HUES48 (cell line): ENCODE measurements at regions not wholly inside any gene's neighbourhood (a gene's known extent, or its start where the extent isn't known, plus 50 kb on each side); places are given as distances from the start of the nearest gene placed in this dataset.
"Not testable (repeated sequence)": the region's sequence is repeated elsewhere in the genome, so short reads cannot be mapped to it uniquely, and the experiment has no call there.

Experiments
- H3K27ac ChIP-seq: one replicate; pipeline ENCODE4 v1.7.0; 2013; ENCODE audit warnings: low read depth, low read length, inconsistent platforms
- H3K27me3 ChIP-seq: 2 replicates; pipeline ENCODE4 v1.6.1; 2013; ENCODE audit warnings: mild to moderate bottlenecking, low read length; ENCODE audit not compliant: control insufficient read depth, insufficient read depth
- H3K36me3 ChIP-seq: 2 replicates; pipeline ENCODE4 v1.6.1; 2013; ENCODE audit warnings: low read length; ENCODE audit not compliant: control insufficient read depth, insufficient read depth
- H3K4me1 ChIP-seq: 2 replicates; pipeline ENCODE4 v1.6.1; 2013; ENCODE audit warnings: mild to moderate bottlenecking, low read length; ENCODE audit not compliant: control insufficient read depth, insufficient read depth
- H3K4me3 ChIP-seq: 2 replicates; pipeline ENCODE4 v1.5.1; 2013; ENCODE audit warnings: mild to moderate bottlenecking, low read depth, low read length
- H3K9ac ChIP-seq: 2 replicates; pipeline ENCODE4 v1.6.1; 2013; ENCODE audit warnings: mild to moderate bottlenecking, low read depth, low read length, moderate library complexity
- H3K9me3 ChIP-seq: 2 replicates; pipeline ENCODE4 v1.6.1; 2013; ENCODE audit warnings: low read length; ENCODE audit not compliant: control insufficient read depth, insufficient read depth

- H3K4me1 ChIP-seq, result peaks cover 4% of the 10 kb centered on the region; the same call in 1 of the 2 replicates
- no peak overlapping the region for H3K4me3 ChIP-seq
- no peaks in the 10 kb centered on the region for H3K36me3 ChIP-seq
- H3K9me3 ChIP-seq, result peaks cover 4% of the 10 kb centered on the region; the same call in 1 of the 2 replicates
- no peak overlapping the region for H3K27ac ChIP-seq
- no peaks in the 10 kb centered on the region for H3K27me3 ChIP-seq
- no peak overlapping the region for H3K9ac ChIP-seq
Observed at GRCh38 chr6:82795940-82796339, 269.7 kb downstream of the UBE3D start.

- Histone ChIP-seq H3K9ac (no peak overlapping the region), H3K9me3 (peaks cover 4% of the 10 kb centered on the region; the same call in 1 of the 2 replicates), H3K27ac (no peak overlapping the region), H3K4me1 (peaks cover under 1% of the 10 kb centered on the region; the same call in 1 of the 2 replicates), H3K4me3 (no peak overlapping the region), H3K27me3 (no peaks in the 10 kb centered on the region), H3K36me3 (no peaks in the 10 kb centered on the region)
Observed at GRCh38 chr6:82801083-82801482, 264.6 kb downstream of the UBE3D start.

- H3K4me3 ChIP-seq, H3K9ac ChIP-seq, H3K9me3 ChIP-seq, H3K27ac ChIP-seq, H3K4me1 ChIP-seq, H3K36me3 ChIP-seq, H3K27me3 ChIP-seq: not testable (repeated sequence)
Observed at GRCh38 chr6:82816243-82816642, 249.4 kb downstream of the UBE3D start.

GRCh38 chr6:82818727-82819126 is 246.9 kb downstream of the UBE3D start:
- no peak overlapping the region for H3K27ac ChIP-seq

GRCh38 chr6:82823361-82823760 is 242.3 kb downstream of the UBE3D start:
- Histone ChIP-seq H3K27me3 (no peaks in the 10 kb centered on the region), H3K27ac (no peak overlapping the region), H3K4me1 (no peaks in the 10 kb centered on the region), H3K9ac (no peak overlapping the region), H3K36me3 (no peaks in the 10 kb centered on the region), H3K4me3 (no peak overlapping the region), H3K9me3 (no peaks in the 10 kb centered on the region)

More at GRCh38 chr6:82818727-82819126, 246.9 kb downstream of the UBE3D start:
- no peaks in the 10 kb centered on the region for H3K27me3 ChIP-seq
- no peaks in the 10 kb centered on the region for H3K9me3 ChIP-seq
- no peaks in the 10 kb centered on the region for H3K36me3 ChIP-seq
- H3K9ac ChIP-seq, result no peak overlapping the region
- no peaks in the 10 kb centered on the region for H3K4me1 ChIP-seq
- no peak overlapping the region for H3K4me3 ChIP-seq

- Histone ChIP-seq H3K27ac (no peak overlapping the region), H3K9me3 (no peaks in the 10 kb centered on the region), H3K27me3 (no peaks in the 10 kb centered on the region), H3K9ac (no peak overlapping the region), H3K4me3 (no peak overlapping the region), H3K36me3 (no peaks in the 10 kb centered on the region), H3K4me1 (peaks cover 5% of the 10 kb centered on the region; the same call in 1 of the 2 replicates)
Observed at GRCh38 chr6:82832811-82833210, 232.8 kb downstream of the UBE3D start.

- H3K4me1 ChIP-seq, result peaks cover 5% of the 10 kb centered on the region; the same call in 1 of the 2 replicates
- H3K27me3 ChIP-seq, result no peaks in the 10 kb centered on the region
- H3K36me3 ChIP-seq, result no peaks in the 10 kb centered on the region
- H3K27ac ChIP-seq, result no peak overlapping the region
- H3K9ac ChIP-seq, result no peak overlapping the region
- no peaks in the 10 kb centered on the region for H3K9me3 ChIP-seq
- H3K4me3 ChIP-seq, result no peak overlapping the region
Observed at GRCh38 chr6:82833481-82833880, 232.2 kb downstream of the UBE3D start.

GRCh38 chr6:82836022-82836575 is 229.5 kb downstream of the UBE3D start:
- no peaks in the 10 kb centered on the region for H3K36me3 ChIP-seq
- H3K4me3 ChIP-seq, result no peak overlapping the region
- peaks cover 5% of the 10 kb centered on the region; the same call in 1 of the 2 replicates for H3K4me1 ChIP-seq
- no peak overlapping the region for H3K27ac ChIP-seq
- no peak overlapping the region for H3K9ac ChIP-seq
- H3K27me3 ChIP-seq, result no peaks in the 10 kb centered on the region
- no peaks in the 10 kb centered on the region for H3K9me3 ChIP-seq

GRCh38 chr6:82840571-82840970 is 225.1 kb downstream of the UBE3D start:
- no peaks in the 10 kb centered on the region for H3K36me3 ChIP-seq
- no peak overlapping the region for H3K4me3 ChIP-seq
- H3K9ac ChIP-seq, result no peak overlapping the region
- peaks cover 5% of the 10 kb centered on the region; the same call in 1 of the 2 replicates for H3K4me1 ChIP-seq
- no peak overlapping the region for H3K27ac ChIP-seq
- H3K9me3 ChIP-seq, result no peaks in the 10 kb centered on the region
- no peaks in the 10 kb centered on the region for H3K27me3 ChIP-seq

GRCh38 chr6:82841309-82841708 is 224.3 kb downstream of the UBE3D start:
- Histone ChIP-seq H3K4me3 (no peak overlapping the region), H3K4me1 (no peaks in the 10 kb centered on the region), H3K9me3 (no peaks in the 10 kb centered on the region), H3K27me3 (no peaks in the 10 kb centered on the region), H3K27ac (no peak overlapping the region), H3K36me3 (no peaks in the 10 kb centered on the region), H3K9ac (no peak overlapping the region)
